ENCODE measurements at regions not wholly inside any gene's neighbourhood (a gene's known extent, or its start where the extent isn't known, plus 50 kb on each side); places are given as distances from the start of the nearest gene placed in this dataset.

- TF ChIP-seq, protein P1, sequence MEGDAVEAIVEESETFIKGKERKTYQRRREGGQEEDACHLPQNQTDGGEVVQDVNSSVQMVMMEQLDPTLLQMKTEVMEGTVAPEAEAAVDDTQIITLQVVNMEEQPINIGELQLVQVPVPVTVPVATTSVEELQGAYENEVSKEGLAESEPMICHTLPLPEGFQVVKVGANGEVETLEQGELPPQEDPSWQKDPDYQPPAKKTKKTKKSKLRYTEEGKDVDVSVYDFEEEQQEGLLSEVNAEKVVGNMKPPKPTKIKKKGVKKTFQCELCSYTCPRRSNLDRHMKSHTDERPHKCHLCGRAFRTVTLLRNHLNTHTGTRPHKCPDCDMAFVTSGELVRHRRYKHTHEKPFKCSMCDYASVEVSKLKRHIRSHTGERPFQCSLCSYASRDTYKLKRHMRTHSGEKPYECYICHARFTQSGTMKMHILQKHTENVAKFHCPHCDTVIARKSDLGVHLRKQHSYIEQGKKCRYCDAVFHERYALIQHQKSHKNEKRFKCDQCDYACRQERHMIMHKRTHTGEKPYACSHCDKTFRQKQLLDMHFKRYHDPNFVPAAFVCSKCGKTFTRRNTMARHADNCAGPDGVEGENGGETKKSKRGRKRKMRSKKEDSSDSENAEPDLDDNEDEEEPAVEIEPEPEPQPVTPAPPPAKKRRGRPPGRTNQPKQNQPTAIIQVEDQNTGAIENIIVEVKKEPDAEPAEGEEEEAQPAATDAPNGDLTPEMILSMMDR (IDR thresholded peaks at IDR 0.05) = no peak
- TF ChIP-seq EP300 (IDR thresholded peaks at IDR 0.05) = no peak
Observed at GRCh38 chrX:145677109-145677817, 140.4 kb upstream of the SLITRK2 start.

All from suprapubic skin (tissue), 3 donors.